ENCODE measurements at regions not wholly inside any gene's neighbourhood (a gene's known extent, or its start where the extent isn't known, plus 50 kb on each side); places are given as distances from the start of the nearest gene placed in this dataset.

- H3K36me3 ChIP-seq (ENCODE audit: insufficient read depth, low read length), result no peaks in the 10 kb centered on the region
- H3K4me1 ChIP-seq (ENCODE audit: insufficient read depth, low read length), result no peaks in the 10 kb centered on the region; the same call in 1 of the 2 replicates
These were observed 170.9 kb downstream of the TTLL2 start for GRCh38 chr6:167495506-167496401.

GRCh38 chr6:167496707-167497106 is 171.8 kb downstream of the TTLL2 start:
- H3K4me1 ChIP-seq (ENCODE audit: insufficient read depth, low read length), result no peaks in the 10 kb centered on the region; the same call in 1 of the 2 replicates
- H3K9ac ChIP-seq (ENCODE audit: low read depth, low read length), result no peak overlapping the region
- H3K4me3 ChIP-seq (ENCODE audit: low read length), result no peak overlapping the region
- whole genome bisulfite sequencing, result 91% methylated on average over 7 of the region's 7 CpGs
- no peaks in the 10 kb centered on the region for H3K27me3 ChIP-seq (ENCODE audit: insufficient read depth, low read length)
- no peaks in the 10 kb centered on the region for H3K9me3 ChIP-seq (ENCODE audit: insufficient read depth, low read depth, low read length)
- no peak overlapping the region for H3K27ac ChIP-seq (ENCODE audit: low read depth, low read length)
- H3K36me3 ChIP-seq (ENCODE audit: insufficient read depth, low read length), result no peaks in the 10 kb centered on the region

More at GRCh38 chr6:167495506-167496401, 170.9 kb downstream of the TTLL2 start:
- Histone ChIP-seq H3K27me3 (ENCODE audit: insufficient read depth, low read length) (no peaks in the 10 kb centered on the region), H3K9me3 (ENCODE audit: insufficient read depth, low read depth, low read length) (no peaks in the 10 kb centered on the region), H3K9ac (ENCODE audit: low read depth, low read length) (no peak overlapping the region), H3K27ac (ENCODE audit: low read depth, low read length) (no peak overlapping the region), H3K4me3 (ENCODE audit: low read length) (no peak overlapping the region)
- WGBS, result 73% methylated on average over 19 of the region's 19 CpGs

GRCh38 chr6:167497428-167498056 is 172.7 kb downstream of the TTLL2 start:
- Histone ChIP-seq H3K9ac (ENCODE audit: low read depth, low read length) (no peak overlapping the region), H3K27ac (ENCODE audit: low read depth, low read length) (no peak overlapping the region), H3K4me3 (ENCODE audit: low read length) (no peak overlapping the region), H3K27me3 (ENCODE audit: insufficient read depth, low read length) (no peaks in the 10 kb centered on the region), H3K4me1 (ENCODE audit: insufficient read depth, low read length) (no peaks in the 10 kb centered on the region; the same call in 1 of the 2 replicates), H3K9me3 (ENCODE audit: insufficient read depth, low read depth, low read length) (no peaks in the 10 kb centered on the region), H3K36me3 (ENCODE audit: insufficient read depth, low read length) (no peaks in the 10 kb centered on the region)
- 97% methylated on average over 14 of the region's 14 CpGs for WGBS

- 95% methylated on average over 7 of the region's 7 CpGs for WGBS
- no peaks in the 10 kb centered on the region; the same call in 1 of the 2 replicates for H3K4me1 ChIP-seq (ENCODE audit: insufficient read depth, low read length)
- H3K9me3 ChIP-seq (ENCODE audit: insufficient read depth, low read depth, low read length), result no peaks in the 10 kb centered on the region
These were observed 174.3 kb downstream of the TTLL2 start for GRCh38 chr6:167499161-167499660.

GRCh38 chr6:167500961-167501360 is 176.1 kb downstream of the TTLL2 start:
- Histone ChIP-seq H3K27ac (ENCODE audit: low read depth, low read length) (no peak overlapping the region), H3K4me3 (ENCODE audit: low read length) (no peak overlapping the region), H3K9ac (ENCODE audit: low read depth, low read length) (no peak overlapping the region), H3K9me3 (ENCODE audit: insufficient read depth, low read depth, low read length) (no peaks in the 10 kb centered on the region), H3K27me3 (ENCODE audit: insufficient read depth, low read length) (no peaks in the 10 kb centered on the region), H3K4me1 (ENCODE audit: insufficient read depth, low read length) (no peaks in the 10 kb centered on the region; the same call in 1 of the 2 replicates), H3K36me3 (ENCODE audit: insufficient read depth, low read length) (no peaks in the 10 kb centered on the region)
- 94% methylated on average over 8 of the region's 8 CpGs for WGBS

More at GRCh38 chr6:167499161-167499660, 174.3 kb downstream of the TTLL2 start:
- Histone ChIP-seq H3K27me3 (ENCODE audit: insufficient read depth, low read length) (no peaks in the 10 kb centered on the region), H3K4me3 (ENCODE audit: low read length) (no peak overlapping the region), H3K27ac (ENCODE audit: low read depth, low read length) (no peak overlapping the region), H3K36me3 (ENCODE audit: insufficient read depth, low read length) (no peaks in the 10 kb centered on the region), H3K9ac (ENCODE audit: low read depth, low read length) (no peak overlapping the region)

GRCh38 chr6:167501831-167502385 is 177.0 kb downstream of the TTLL2 start:
- no peaks in the 10 kb centered on the region for H3K36me3 ChIP-seq (ENCODE audit: insufficient read depth, low read length)
- no peak overlapping the region for H3K27ac ChIP-seq (ENCODE audit: low read depth, low read length)
- H3K9me3 ChIP-seq (ENCODE audit: insufficient read depth, low read depth, low read length), result no peaks in the 10 kb centered on the region
- no peaks in the 10 kb centered on the region for H3K4me1 ChIP-seq (ENCODE audit: insufficient read depth, low read length)
- no peak overlapping the region for H3K4me3 ChIP-seq (ENCODE audit: low read length)
- H3K27me3 ChIP-seq (ENCODE audit: insufficient read depth, low read length), result no peaks in the 10 kb centered on the region; the same call in 1 of the 2 replicates
- no peak overlapping the region for H3K9ac ChIP-seq (ENCODE audit: low read depth, low read length)
- WGBS, result 84% methylated on average over 19 of the region's 19 CpGs

- H3K9me3 ChIP-seq (ENCODE audit: insufficient read depth, low read depth, low read length), result no peaks in the 10 kb centered on the region
- no peak overlapping the region for H3K27ac ChIP-seq (ENCODE audit: low read depth, low read length)
- H3K4me3 ChIP-seq (ENCODE audit: low read length), result no peak overlapping the region
- H3K4me1 ChIP-seq (ENCODE audit: insufficient read depth, low read length), result no peaks in the 10 kb centered on the region
- no peaks in the 10 kb centered on the region for H3K36me3 ChIP-seq (ENCODE audit: insufficient read depth, low read length)
- WGBS, result 92% methylated on average over 7 of the region's 7 CpGs
- no peak overlapping the region for H3K9ac ChIP-seq (ENCODE audit: low read depth, low read length)
- H3K27me3 ChIP-seq (ENCODE audit: insufficient read depth, low read length), result no peaks in the 10 kb centered on the region; the same call in 1 of the 2 replicates
These were observed 177.6 kb downstream of the TTLL2 start for GRCh38 chr6:167502471-167502870.

GRCh38 chr6:167504385-167504961 is 179.6 kb downstream of the TTLL2 start:
- no peaks in the 10 kb centered on the region for H3K4me1 ChIP-seq (ENCODE audit: insufficient read depth, low read length)
- WGBS, result 97% methylated on average over 6 of the region's 6 CpGs

GRCh38 chr6:167505199-167505598 is 180.3 kb downstream of the TTLL2 start:
- H3K4me1 ChIP-seq (ENCODE audit: insufficient read depth, low read length), result no peaks in the 10 kb centered on the region
- no peak overlapping the region for H3K27ac ChIP-seq (ENCODE audit: low read depth, low read length)
- no peaks in the 10 kb centered on the region; the same call in 1 of the 2 replicates for H3K27me3 ChIP-seq (ENCODE audit: insufficient read depth, low read length)
- no peak overlapping the region for H3K4me3 ChIP-seq (ENCODE audit: low read length)
- no peaks in the 10 kb centered on the region for H3K36me3 ChIP-seq (ENCODE audit: insufficient read depth, low read length)
- 95% methylated on average over 7 of the region's 7 CpGs for WGBS
- no peak overlapping the region for H3K9ac ChIP-seq (ENCODE audit: low read depth, low read length)
- H3K9me3 ChIP-seq (ENCODE audit: insufficient read depth, low read depth, low read length), result no peaks in the 10 kb centered on the region

More at GRCh38 chr6:167504385-167504961, 179.6 kb downstream of the TTLL2 start:
- no peak overlapping the region for H3K9ac ChIP-seq (ENCODE audit: low read depth, low read length)
- no peaks in the 10 kb centered on the region for H3K9me3 ChIP-seq (ENCODE audit: insufficient read depth, low read depth, low read length)
- H3K27ac ChIP-seq (ENCODE audit: low read depth, low read length), result no peak overlapping the region
- H3K27me3 ChIP-seq (ENCODE audit: insufficient read depth, low read length), result no peaks in the 10 kb centered on the region; the same call in 1 of the 2 replicates
- no peaks in the 10 kb centered on the region for H3K36me3 ChIP-seq (ENCODE audit: insufficient read depth, low read length)
- no peak overlapping the region for H3K4me3 ChIP-seq (ENCODE audit: low read length)

GRCh38 chr6:167505782-167506181 is 180.9 kb downstream of the TTLL2 start:
- H3K36me3 ChIP-seq (ENCODE audit: insufficient read depth, low read length), result no peaks in the 10 kb centered on the region
- 87% methylated on average over 13 of the region's 13 CpGs for WGBS
- H3K27me3 ChIP-seq (ENCODE audit: insufficient read depth, low read length), result no peaks in the 10 kb centered on the region; the same call in 1 of the 2 replicates
- no peaks in the 10 kb centered on the region for H3K4me1 ChIP-seq (ENCODE audit: insufficient read depth, low read length)
- no peaks in the 10 kb centered on the region for H3K9me3 ChIP-seq (ENCODE audit: insufficient read depth, low read depth, low read length)
- H3K9ac ChIP-seq (ENCODE audit: low read depth, low read length), result no peak overlapping the region
- no peak overlapping the region for H3K27ac ChIP-seq (ENCODE audit: low read depth, low read length)
- no peak overlapping the region for H3K4me3 ChIP-seq (ENCODE audit: low read length)
